ENCODE measurements at regions not wholly inside any gene's neighbourhood (a gene's known extent, or its start where the extent isn't known, plus 50 kb on each side); places are given as distances from the start of the nearest gene placed in this dataset.

DNA sequence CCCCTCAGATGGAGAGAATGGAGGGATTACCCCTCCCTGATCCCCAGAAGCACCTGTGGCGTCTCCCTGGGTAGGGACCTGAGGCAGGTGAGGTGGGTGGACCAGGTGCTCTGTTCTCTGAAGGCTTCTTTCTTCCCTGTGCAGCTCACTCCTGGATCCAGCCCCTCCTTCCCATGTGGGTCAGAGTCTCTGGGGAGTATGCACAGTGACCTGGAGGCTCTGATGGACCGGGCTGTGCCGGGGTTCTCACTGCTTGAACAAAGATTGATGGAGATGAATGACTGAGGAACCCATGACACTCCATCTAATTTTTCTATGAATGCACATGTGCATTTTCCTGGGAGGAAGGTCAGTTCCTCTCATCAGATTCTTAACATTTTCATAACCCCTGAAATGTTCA, 78.6 kb upstream of the SHANK2 start:
- TF ChIP-seq, protein P1, sequence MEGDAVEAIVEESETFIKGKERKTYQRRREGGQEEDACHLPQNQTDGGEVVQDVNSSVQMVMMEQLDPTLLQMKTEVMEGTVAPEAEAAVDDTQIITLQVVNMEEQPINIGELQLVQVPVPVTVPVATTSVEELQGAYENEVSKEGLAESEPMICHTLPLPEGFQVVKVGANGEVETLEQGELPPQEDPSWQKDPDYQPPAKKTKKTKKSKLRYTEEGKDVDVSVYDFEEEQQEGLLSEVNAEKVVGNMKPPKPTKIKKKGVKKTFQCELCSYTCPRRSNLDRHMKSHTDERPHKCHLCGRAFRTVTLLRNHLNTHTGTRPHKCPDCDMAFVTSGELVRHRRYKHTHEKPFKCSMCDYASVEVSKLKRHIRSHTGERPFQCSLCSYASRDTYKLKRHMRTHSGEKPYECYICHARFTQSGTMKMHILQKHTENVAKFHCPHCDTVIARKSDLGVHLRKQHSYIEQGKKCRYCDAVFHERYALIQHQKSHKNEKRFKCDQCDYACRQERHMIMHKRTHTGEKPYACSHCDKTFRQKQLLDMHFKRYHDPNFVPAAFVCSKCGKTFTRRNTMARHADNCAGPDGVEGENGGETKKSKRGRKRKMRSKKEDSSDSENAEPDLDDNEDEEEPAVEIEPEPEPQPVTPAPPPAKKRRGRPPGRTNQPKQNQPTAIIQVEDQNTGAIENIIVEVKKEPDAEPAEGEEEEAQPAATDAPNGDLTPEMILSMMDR (conservative IDR thresholded peaks at IDR 0.05; ENCODE audit: low read depth), result no peak
- ChIA-PET CTCF (interaction anchor here (1.6 kb wide), 1 partner anchor 80 kb away, joined by 8 read pairs; no protein-coding TSS in a partner anchor), POLR2A (ENCODE audit: low non-redundant PET) (no interaction called here)
- no peak for DNase-seq (ENCODE audit: low spot score)
- no peak overlapping the region for H3K27ac ChIP-seq

DNA sequence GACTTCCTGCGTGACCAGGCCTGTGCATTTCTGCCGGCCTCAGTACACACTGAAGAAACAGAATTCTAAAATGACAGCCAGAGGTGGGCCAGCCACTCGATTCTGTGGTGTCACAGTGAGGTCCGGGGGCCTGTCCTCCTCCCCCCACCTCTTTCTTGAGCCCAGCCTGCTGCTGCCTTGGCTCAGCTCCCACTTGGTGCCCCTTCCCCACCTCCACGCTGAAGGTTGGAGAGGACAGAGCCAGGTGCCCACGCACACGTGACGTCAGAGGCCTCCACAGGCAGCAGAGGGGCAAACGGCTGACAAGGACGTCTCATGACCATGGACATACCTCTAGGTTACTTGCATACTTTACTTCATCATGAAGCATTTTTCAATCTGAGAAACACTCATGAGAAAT, 78.0 kb upstream of the SHANK2 start:
- ChIA-PET POLR2A (ENCODE audit: low non-redundant PET) (no interaction called here), CTCF (no interaction called here)
- DNase-seq (ENCODE audit: low spot score), result no peak
- no peak overlapping the region for H3K27ac ChIP-seq
- TF ChIP-seq, protein P1 (conservative IDR thresholded peaks at IDR 0.05; ENCODE audit: low read depth), result no peak

DNA sequence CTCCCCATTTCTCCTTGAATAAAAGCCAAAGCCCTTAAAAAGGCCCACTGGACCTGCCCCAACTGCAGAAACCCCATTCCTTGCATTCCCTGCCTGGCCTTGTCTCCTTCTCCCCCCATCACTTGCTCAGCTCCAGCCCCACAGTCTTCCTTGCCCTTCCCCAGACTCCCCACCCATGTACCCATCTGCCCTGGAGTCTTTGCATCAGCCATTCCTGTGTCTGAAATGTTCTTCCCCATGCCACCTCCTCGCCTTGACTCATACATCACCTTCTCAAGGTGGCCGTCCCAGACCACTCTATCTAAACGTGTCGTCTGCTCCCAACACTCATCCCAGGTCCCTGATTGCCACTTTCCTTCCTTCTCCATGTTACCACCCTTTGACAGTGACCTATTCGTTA, 77.4 kb upstream of the SHANK2 start:
- no peak overlapping the region for H3K27ac ChIP-seq
- ChIA-PET POLR2A (ENCODE audit: low non-redundant PET) (no interaction called here), CTCF (interaction anchor here (1.1 kb wide), 1 partner anchor 77 kb away, joined by 3 read pairs; the partner anchor contains the start of gene SHANK2)
- TF ChIP-seq, protein P1 (conservative IDR thresholded peaks at IDR 0.05; ENCODE audit: low read depth), result no peak
- DNase-seq (ENCODE audit: low spot score), result no peak

DNA sequence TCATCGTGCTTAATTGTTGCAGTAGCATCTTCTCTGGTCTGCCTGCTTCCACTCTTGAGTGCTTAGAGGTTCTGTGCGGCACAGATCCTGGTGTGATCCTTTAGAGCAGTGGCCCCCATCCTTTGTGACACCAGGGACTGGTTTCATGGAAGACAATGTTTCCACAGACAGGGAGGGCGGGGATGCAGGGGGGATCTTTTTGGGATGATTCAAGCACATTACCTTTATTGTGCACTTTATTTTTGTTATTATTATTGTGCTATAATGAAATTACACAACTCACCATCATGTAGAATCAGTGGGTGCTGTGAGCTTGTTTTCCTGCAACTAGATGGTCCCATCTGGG, 76.8 kb upstream of the SHANK2 start:
- H3K27ac ChIP-seq, result no peak overlapping the region
- DNase-seq (ENCODE audit: low spot score), result no peak
- ChIA-PET CTCF (interaction anchor here (0.6 to 1.1 kb wide), 2 partner anchors 16 to 77 kb away, joined by 3 read pairs; partner anchors contain the start of gene SHANK2), POLR2A (ENCODE audit: low non-redundant PET) (no interaction called here)
- TF ChIP-seq, protein P1 (conservative IDR thresholded peaks at IDR 0.05; ENCODE audit: low read depth), result no peak

DNA sequence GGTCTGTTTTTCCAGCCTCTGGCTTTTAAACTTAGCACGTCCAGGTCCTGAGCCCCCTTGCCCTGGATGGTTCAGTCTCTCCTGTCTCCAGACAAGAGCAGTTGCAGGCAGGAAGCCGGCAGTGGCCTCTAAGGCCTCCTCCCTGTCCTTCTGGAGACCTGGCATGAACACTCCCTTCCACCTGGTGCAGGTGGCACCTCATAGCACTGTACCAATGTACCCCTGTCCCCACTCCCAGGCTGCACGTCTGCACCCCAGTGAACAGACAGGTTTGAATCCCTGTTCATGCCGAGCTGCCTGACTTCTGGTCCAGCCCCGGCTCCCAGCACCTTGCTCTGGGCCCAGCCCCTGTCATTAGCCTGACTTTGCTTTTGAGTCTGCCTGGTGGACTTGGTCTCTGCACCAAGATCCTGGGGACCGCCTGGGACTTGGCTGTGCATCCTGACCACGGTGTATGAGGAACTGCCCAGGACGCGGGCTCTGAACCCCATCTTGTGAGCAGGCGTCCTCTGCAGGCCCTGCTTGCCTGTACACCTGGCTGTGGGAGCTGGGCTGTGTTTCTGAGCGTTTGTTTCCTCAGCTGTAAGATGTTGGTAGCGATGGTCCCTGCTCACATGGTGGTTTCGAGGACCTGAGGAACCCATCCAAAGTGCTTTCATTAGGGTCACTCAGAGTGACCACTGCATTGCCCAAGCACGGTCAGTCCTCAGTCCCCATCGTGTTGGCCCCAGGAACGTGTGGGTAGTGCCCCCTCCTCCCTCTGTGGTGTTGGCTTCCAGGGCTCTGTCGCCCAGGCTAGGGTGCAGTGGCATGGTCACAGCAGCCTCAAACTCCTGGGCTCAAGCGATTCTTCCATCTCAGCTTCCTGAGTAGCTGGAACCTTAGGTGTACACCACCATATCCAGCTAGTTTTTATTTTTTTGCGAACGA, 75.0 kb upstream of the SHANK2 start:
- TF ChIP-seq, protein P1 (conservative IDR thresholded peaks at IDR 0.05; ENCODE audit: low read depth), result no peak
- no peak for DNase-seq (ENCODE audit: low spot score)
- CTCF ChIA-PET, result no interaction called here
- POLR2A ChIA-PET (ENCODE audit: low non-redundant PET), result no interaction called here
- H3K27ac ChIP-seq, result no peak overlapping the region

DNA sequence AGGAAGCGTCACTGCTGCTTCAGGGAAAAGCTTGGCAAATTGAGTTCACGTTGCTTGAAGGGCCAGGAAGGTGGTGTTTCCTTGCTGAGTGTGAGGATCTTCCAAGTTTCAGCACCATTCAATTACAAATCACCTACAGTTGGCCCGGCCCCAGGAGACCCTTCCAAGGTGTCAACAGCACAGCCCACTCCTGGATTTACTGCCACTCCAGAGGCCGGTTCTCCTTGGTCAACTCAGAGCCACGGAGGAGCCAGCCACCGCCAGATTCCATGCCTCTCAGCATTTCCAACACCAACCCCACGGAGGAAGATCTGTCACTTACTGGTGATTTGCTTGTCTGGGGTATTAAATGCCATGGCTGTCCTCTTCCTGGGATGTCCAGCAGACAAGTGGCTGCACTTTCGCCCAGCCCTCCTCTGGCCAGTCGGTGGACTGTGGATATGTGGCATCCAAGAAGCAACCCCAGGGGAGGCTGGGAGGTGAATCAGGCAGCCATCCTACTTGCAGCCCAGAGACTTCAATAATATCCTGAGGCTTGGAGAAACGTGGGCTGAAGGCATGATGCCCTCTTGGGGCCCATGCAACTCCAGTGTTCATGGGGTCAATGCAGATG, 74.1 kb upstream of the SHANK2 start:
- ChIA-PET CTCF (interaction anchor here (0.6 kb wide), 1 partner anchor 117 kb away, joined by 4 read pairs; no protein-coding TSS in a partner anchor), POLR2A (ENCODE audit: low non-redundant PET) (no interaction called here)
- TF ChIP-seq, protein P1 (conservative IDR thresholded peaks at IDR 0.05; ENCODE audit: low read depth), result no peak
- DNase-seq (ENCODE audit: low spot score), result no peak
- no peak overlapping the region for H3K27ac ChIP-seq
